ENCODE measurements at regions not wholly inside any gene's neighbourhood (a gene's known extent, or its start where the extent isn't known, plus 50 kb on each side); places are given as distances from the start of the nearest gene placed in this dataset.

GRCh38 chr4:10295301-10295700, 161.9 kb downstream of the ZNF518B start:
- Histone ChIP-seq H3K27me3 (ENCODE audit: insufficient read depth) (no peaks in the 10 kb centered on the region), H3K4me2 (no peak overlapping the region), H3K79me2 (replicated peaks; ENCODE audit: insufficient read depth) (no peaks in the 10 kb centered on the region), H3K4me3 (no peak overlapping the region), H3K4me1 (ENCODE audit: insufficient read depth) (peaks cover 14% of the 10 kb centered on the region), H4K20me1 (replicated peaks; ENCODE audit: insufficient read depth) (no peaks in the 10 kb centered on the region), H3K27ac (ENCODE audit: low read depth) (no peak overlapping the region), H3F3A (replicated peaks; ENCODE audit: low read depth) (no peaks in the 10 kb centered on the region), H3K36me3 (ENCODE audit: insufficient read depth) (no peaks in the 10 kb centered on the region), H2AFZ (no peak overlapping the region), H3K9me2 (ENCODE audit: insufficient read depth) (peaks cover 21% of the 10 kb centered on the region; the same call in 1 of the 2 replicates)
- Mint-ChIP-seq H3K27ac (no peak overlapping the region), H3K27me3 (ENCODE audit: insufficient read depth, low read depth, poor library complexity) (no peaks in the 10 kb centered on the region), H3K4me1 (peaks cover 19% of the 10 kb centered on the region), H3K9me3 (no peaks in the 10 kb centered on the region), H3K4me3 (no peak overlapping the region), H3K36me3 (ENCODE audit: low read depth) (no peaks in the 10 kb centered on the region)
- TF ChIP-seq POLR2AphosphoS5 (IDR thresholded peaks at IDR 0.05; ENCODE audit: low read depth) (no peak), REST (IDR thresholded peaks at IDR 0.05; ENCODE audit: unreplicated experiment) (no peak), ZNF331 (CRISPR knock-in tag; IDR thresholded peaks at IDR 0.05; ENCODE audit: low read depth) (no peak), NANOG (IDR thresholded peaks at IDR 0.05; ENCODE audit: borderline replicate concordance) (no peak), CTCF (conservative IDR thresholded peaks at IDR 0.05; ENCODE audit: low read depth in 2 of 2) (no peak)
- no peak for DNase-seq (ENCODE audit: low spot score)
- ATAC-seq, result no peak

GRCh38 chr4:10289538-10289906, 167.7 kb downstream of the ZNF518B start:
- H3K4me1 ChIP-seq (ENCODE audit: insufficient read depth), result no peaks in the 10 kb centered on the region
- Mint-ChIP-seq H3K27me3 (ENCODE audit: insufficient read depth, low read depth, poor library complexity) (no peaks in the 10 kb centered on the region), H3K4me3 (no peak overlapping the region), H3K27ac (no peak overlapping the region), H3K36me3 (ENCODE audit: low read depth) (no peaks in the 10 kb centered on the region), H3K9me3 (no peaks in the 10 kb centered on the region), H3K4me1 (no peaks in the 10 kb centered on the region)
- H3K27ac ChIP-seq (ENCODE audit: low read depth), result no peak overlapping the region
- no peaks in the 10 kb centered on the region for H4K20me1 ChIP-seq (replicated peaks; ENCODE audit: insufficient read depth)
- H3F3A ChIP-seq (replicated peaks; ENCODE audit: low read depth), result no peaks in the 10 kb centered on the region
- H3K4me2 ChIP-seq, result no peak overlapping the region
- DNase-seq (ENCODE audit: low spot score), result no peak
- TF ChIP-seq EZH2 (IDR thresholded peaks at IDR 0.05; ENCODE audit: low read depth, unreplicated experiment), result no peak
- no peak for TF ChIP-seq REST (IDR thresholded peaks at IDR 0.05; ENCODE audit: unreplicated experiment)
- TF ChIP-seq STAT1 (IDR thresholded peaks at IDR 0.05; ENCODE audit: unreplicated experiment), result no peak
- no peak for TF ChIP-seq ZNF331 (CRISPR knock-in tag; IDR thresholded peaks at IDR 0.05; ENCODE audit: low read depth)
- no peak for TF ChIP-seq JUNB (IDR thresholded peaks at IDR 0.05; ENCODE audit: unreplicated experiment)
- TF ChIP-seq ETS1 (IDR thresholded peaks at IDR 0.05), result no peak
- TF ChIP-seq ZNF114 (CRISPR knock-in tag; IDR thresholded peaks at IDR 0.05), result no peak
- no peak for TF ChIP-seq CREB1 (CRISPR knock-in tag; IDR thresholded peaks at IDR 0.05; ENCODE audit: low read depth)
- TF ChIP-seq CTCF (conservative IDR thresholded peaks at IDR 0.05; ENCODE audit: low read depth in 2 of 2), result no peak
- H3K4me3 ChIP-seq, result no peak overlapping the region
- ATAC-seq, result no peak
- no peaks in the 10 kb centered on the region for H3K36me3 ChIP-seq (ENCODE audit: insufficient read depth)
- peaks cover 28% of the 10 kb centered on the region for H3K9me2 ChIP-seq (ENCODE audit: insufficient read depth)
- H3K27me3 ChIP-seq (ENCODE audit: insufficient read depth), result no peaks in the 10 kb centered on the region
- no peak overlapping the region for H2AFZ ChIP-seq
- H3K79me2 ChIP-seq (replicated peaks; ENCODE audit: insufficient read depth), result no peaks in the 10 kb centered on the region

All from GM23338 (cell line).